ENCODE measurements at regions not wholly inside any gene's neighbourhood (a gene's known extent, or its start where the extent isn't known, plus 50 kb on each side); places are given as distances from the start of the nearest gene placed in this dataset.

DNA sequence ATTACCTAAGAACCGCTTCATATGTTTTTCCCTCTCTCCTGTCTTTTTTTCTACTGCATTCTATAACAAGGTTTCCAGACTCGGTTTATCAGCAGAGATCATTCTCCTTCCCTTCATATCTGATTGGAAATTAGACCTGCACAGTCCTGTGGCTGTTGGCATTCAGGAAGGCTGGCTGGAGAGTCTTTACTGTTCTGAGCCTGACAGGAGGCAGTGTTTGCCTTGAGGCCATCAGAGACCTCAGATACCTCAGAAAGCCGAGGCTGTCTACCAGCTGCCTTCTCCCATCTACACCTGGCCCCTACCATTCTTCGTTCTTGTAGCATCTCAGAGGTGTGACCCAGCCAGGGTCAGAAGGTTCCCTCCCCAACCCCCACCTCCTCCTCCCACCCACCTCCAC lies 182.0 kb downstream of the CAND1 start:
- no peak for TF ChIP-seq CBX5 (IDR thresholded peaks at IDR 0.05; ENCODE audit: low read depth)
- TF ChIP-seq EGR1 (IDR thresholded peaks at IDR 0.05; ENCODE audit: borderline replicate concordance in 1 of 2, low read depth in 2 of 2, low read length in 2 of 2) = no peak

Measured in GM12878 (cell line).